ENCODE measurements at regions not wholly inside any gene's neighbourhood (a gene's known extent, or its start where the extent isn't known, plus 50 kb on each side); places are given as distances from the start of the nearest gene placed in this dataset.
"Not testable (repeated sequence)": the region's sequence is repeated elsewhere in the genome, so short reads cannot be mapped to it uniquely, and the experiment has no call there.

GRCh38 chr11:67820081-67820480 is 145.7 kb upstream of the ALDH3B2 start:
- intact Hi-C loops (cut with DNase I; ENCODE audit: low total_unique reads): no loop called here
- H3K36me3 ChIP-seq: no peaks in the 10 kb centered on the region
- in situ Hi-C loops (cut with MboI; ENCODE audit: low pct_ligation_motif_present in 1 of 4, low pct_unique_long_range_greater_than_20kb in 1 of 4, low sequenced_read_pairs in 3 of 4): no loop called here

GRCh38 chr11:67817558-67817957 is 143.1 kb upstream of the ALDH3B2 start:
- H3K27ac ChIP-seq; in situ Hi-C loops (cut with MboI; ENCODE audit: low pct_ligation_motif_present in 1 of 4, low pct_unique_long_range_greater_than_20kb in 1 of 4, low sequenced_read_pairs in 3 of 4); H3K4me3 ChIP-seq; H3K36me3 ChIP-seq; H3K9me3 ChIP-seq; H3K27me3 ChIP-seq; DNase-seq; intact Hi-C loops (cut with DNase I; ENCODE audit: low total_unique reads); H3K4me1 ChIP-seq: not testable (repeated sequence)
- WGBS, 2 donors (ENCODE audit: low coverage in 1 of 2): 84% methylated on average over 15 of the region's 21 CpGs; no CpG with 5 or more reads in 1 of the 2 donors

More at GRCh38 chr11:67820081-67820480, 145.7 kb upstream of the ALDH3B2 start:
- no peak overlapping the region for H3K27ac ChIP-seq
- H3K9me3 ChIP-seq: no peaks in the 10 kb centered on the region
- H3K4me3 ChIP-seq: no peak overlapping the region
- DNase-seq: no peak
- WGBS, 2 donors (ENCODE audit: low coverage in 1 of 2): 74 to 81% methylated on average over 8 to 9 of the region's 9 CpGs
- TF ChIP-seq EP300 (IDR thresholded peaks at IDR 0.05; ENCODE audit: low read depth): no peak
- TF ChIP-seq POLR2AphosphoS5 (IDR thresholded peaks at IDR 0.05): no peak
- TF ChIP-seq POLR2A (IDR thresholded peaks at IDR 0.05): no peak
- no peak for TF ChIP-seq CTCF (IDR thresholded peaks at IDR 0.05)
- H3K4me1 ChIP-seq: no peaks in the 10 kb centered on the region
- H3K27me3 ChIP-seq: no peaks in the 10 kb centered on the region

- H3K27me3 ChIP-seq; in situ Hi-C loops (cut with MboI; ENCODE audit: low pct_ligation_motif_present in 1 of 4, low pct_unique_long_range_greater_than_20kb in 1 of 4, low sequenced_read_pairs in 3 of 4); H3K27ac ChIP-seq; intact Hi-C loops (cut with DNase I; ENCODE audit: low total_unique reads); H3K4me3 ChIP-seq; H3K4me1 ChIP-seq; DNase-seq; H3K9me3 ChIP-seq; H3K36me3 ChIP-seq: not testable (repeated sequence)
- WGBS, 2 donors (ENCODE audit: low coverage in 1 of 2): 80 to 93% methylated on average over 1 to 2 of the region's 2 CpGs
These were observed 134.9 kb upstream of the ALDH3B2 start for GRCh38 chr11:67809301-67809700.

- H3K4me3 ChIP-seq; H3K27me3 ChIP-seq; DNase-seq; H3K27ac ChIP-seq; H3K4me1 ChIP-seq; H3K9me3 ChIP-seq; H3K36me3 ChIP-seq; intact Hi-C loops (cut with DNase I; ENCODE audit: low total_unique reads); in situ Hi-C loops (cut with MboI; ENCODE audit: low pct_ligation_motif_present in 1 of 4, low pct_unique_long_range_greater_than_20kb in 1 of 4, low sequenced_read_pairs in 3 of 4): not testable (repeated sequence)
- 90 to 95% methylated on average over 4 to 14 of the region's 14 CpGs for WGBS, 2 donors (ENCODE audit: low coverage in 1 of 2)
These were observed 133.5 kb upstream of the ALDH3B2 start for GRCh38 chr11:67807896-67808295.

- peak overlapping the region; percentile 84 to 92 (median 89) for H3K27ac ChIP-seq
- H3K36me3 ChIP-seq; H3K27me3 ChIP-seq; DNase-seq; H3K9me3 ChIP-seq; intact Hi-C loops (cut with DNase I; ENCODE audit: low total_unique reads); in situ Hi-C loops (cut with MboI; ENCODE audit: low pct_ligation_motif_present in 1 of 4, low pct_unique_long_range_greater_than_20kb in 1 of 4, low sequenced_read_pairs in 3 of 4); H3K4me1 ChIP-seq: not testable (repeated sequence)
- 26 to 31% methylated on average over 4 to 8 of the region's 8 CpGs for WGBS, 2 donors (ENCODE audit: low coverage in 1 of 2)
- H3K4me3 ChIP-seq: peak overlapping the region in 3 of 4 donors; percentile 40 to 76 (median 48)
These were observed 132.4 kb upstream of the ALDH3B2 start for GRCh38 chr11:67806728-67807235.

GRCh38 chr11:67806183-67806582 is 131.8 kb upstream of the ALDH3B2 start:
- peak overlapping the region; percentile 21 to 76 (median 44) for H3K4me3 ChIP-seq
- DNase-seq; H3K27me3 ChIP-seq; H3K36me3 ChIP-seq; intact Hi-C loops (cut with DNase I; ENCODE audit: low total_unique reads); H3K9me3 ChIP-seq; in situ Hi-C loops (cut with MboI; ENCODE audit: low pct_ligation_motif_present in 1 of 4, low pct_unique_long_range_greater_than_20kb in 1 of 4, low sequenced_read_pairs in 3 of 4); H3K4me1 ChIP-seq: not testable (repeated sequence)
- WGBS, 2 donors (ENCODE audit: low coverage in 1 of 2): 4% methylated on average over 25 of the region's 26 CpGs; no CpG with 5 or more reads in 1 of the 2 donors
- peak overlapping the region; percentile 84 to 92 (median 89) for H3K27ac ChIP-seq
